Neural progenitor cell (in vitro differentiated cells): ENCODE measurements at regions not wholly inside any gene's neighbourhood (a gene's known extent, or its start where the extent isn't known, plus 50 kb on each side); places are given as distances from the start of the nearest gene placed in this dataset.

Source experiments
- CTCF ChIP-seq: fragments of 200-600 bp; sonication (generic); IDR thresholded peaks from 2 replicates; pipeline ENCODE4 v1.5.1; 2017; ENCODE audit warnings: antibody characterized with exemption, mild to moderate bottlenecking
- EZH2 ChIP-seq: fragments of 200-600 bp; sonication (generic); IDR thresholded peaks from 2 replicates; pipeline ENCODE4 v1.6.1; 2017; ENCODE audit warnings: antibody characterized with exemption, mild to moderate bottlenecking, moderate library complexity

- no peak for TF ChIP-seq CTCF
- TF ChIP-seq EZH2, result no peak
These were observed 147.8 kb upstream of the KCNMB2 start for GRCh38 chr3:178388473-178388872.
